ENCODE measurements at regions not wholly inside any gene's neighbourhood (a gene's known extent, or its start where the extent isn't known, plus 50 kb on each side); places are given as distances from the start of the nearest gene placed in this dataset.

GRCh38 chr9:115694991-115695390 lies 458.6 kb upstream of the PAPPA start:
- no peaks in the 10 kb centered on the region for H3K36me3 ChIP-seq (ENCODE audit: insufficient read depth, low read length)
- H3K27me3 ChIP-seq (ENCODE audit: insufficient read depth, low read length), result no peaks in the 10 kb centered on the region
- no peak overlapping the region for H3K4me3 ChIP-seq (ENCODE audit: low read length)
- no peaks in the 10 kb centered on the region for H3K9me3 ChIP-seq (ENCODE audit: low read length)
- H2AFZ ChIP-seq (ENCODE audit: low read depth, low read length), result no peak overlapping the region
- no peaks in the 10 kb centered on the region for H3K4me1 ChIP-seq (ENCODE audit: insufficient read depth, low read length)

DNA sequence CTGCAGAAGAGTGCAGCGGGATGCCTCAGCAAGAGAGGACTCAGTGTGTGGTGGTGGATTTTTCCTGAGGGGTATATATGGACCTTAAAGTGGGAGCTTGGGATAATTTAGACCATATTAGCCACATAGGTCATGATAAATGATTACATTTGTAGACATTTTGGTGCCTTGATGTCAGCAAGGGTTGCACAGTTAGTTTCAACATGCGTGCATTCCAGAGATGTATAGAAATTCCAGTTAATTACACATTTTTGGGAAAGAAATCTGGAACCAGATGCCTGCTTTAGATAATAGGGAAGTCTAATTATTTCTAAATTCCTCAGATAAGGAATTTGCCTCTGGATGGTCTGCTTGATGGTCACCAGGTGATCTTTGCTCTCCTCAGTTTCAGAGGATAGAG lies 440.6 kb upstream of the PAPPA start:
- Histone ChIP-seq H3K4me3 (ENCODE audit: low read length) (no peak overlapping the region), H3K4me1 (ENCODE audit: insufficient read depth, low read length) (no peaks in the 10 kb centered on the region), H3K27me3 (ENCODE audit: insufficient read depth, low read length) (no peaks in the 10 kb centered on the region), H2AFZ (ENCODE audit: low read depth, low read length) (no peak overlapping the region), H3K36me3 (ENCODE audit: insufficient read depth, low read length) (no peaks in the 10 kb centered on the region), H3K9me3 (ENCODE audit: low read length) (no peaks in the 10 kb centered on the region)

- no peaks in the 10 kb centered on the region for H3K27me3 ChIP-seq (ENCODE audit: insufficient read depth, low read length)
- no peaks in the 10 kb centered on the region for H3K9me3 ChIP-seq (ENCODE audit: low read length)
- H3K36me3 ChIP-seq (ENCODE audit: insufficient read depth, low read length), result no peaks in the 10 kb centered on the region
- H3K4me1 ChIP-seq (ENCODE audit: insufficient read depth, low read length), result no peaks in the 10 kb centered on the region
- H3K4me3 ChIP-seq (ENCODE audit: low read length), result no peak overlapping the region
- H2AFZ ChIP-seq (ENCODE audit: low read depth, low read length), result no peak overlapping the region
Observed at GRCh38 chr9:115715666-115716065, 437.9 kb upstream of the PAPPA start.

DNA sequence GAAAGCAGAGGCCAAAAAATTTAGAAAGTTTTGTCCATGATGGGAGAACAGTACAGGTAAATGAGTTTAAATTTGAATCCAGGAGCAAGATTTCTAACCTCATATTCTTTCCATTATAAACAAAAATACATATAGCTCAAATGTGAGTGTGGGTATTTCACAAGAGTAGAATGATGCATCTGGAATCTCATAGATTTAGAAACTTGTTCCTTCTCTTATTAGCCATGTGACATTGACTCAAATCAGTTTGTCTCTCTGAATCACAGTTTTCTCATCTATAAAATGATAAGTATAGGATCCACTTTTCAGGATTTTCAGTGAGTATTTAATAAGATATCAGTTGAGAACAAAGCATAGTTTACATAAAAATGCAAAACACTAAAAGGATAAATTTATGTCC lies 436.3 kb upstream of the PAPPA start:
- Histone ChIP-seq H2AFZ (ENCODE audit: low read depth, low read length) (no peak overlapping the region), H3K9me3 (ENCODE audit: low read length) (no peaks in the 10 kb centered on the region), H3K27me3 (ENCODE audit: insufficient read depth, low read length) (no peaks in the 10 kb centered on the region), H3K4me3 (ENCODE audit: low read length) (no peak overlapping the region), H3K36me3 (ENCODE audit: insufficient read depth, low read length) (no peaks in the 10 kb centered on the region), H3K4me1 (ENCODE audit: insufficient read depth, low read length) (no peaks in the 10 kb centered on the region)

- H3K4me3 ChIP-seq (ENCODE audit: low read length), result no peak overlapping the region
- H3K4me1 ChIP-seq (ENCODE audit: insufficient read depth, low read length), result no peaks in the 10 kb centered on the region
- no peaks in the 10 kb centered on the region for H3K27me3 ChIP-seq (ENCODE audit: insufficient read depth, low read length)
- no peaks in the 10 kb centered on the region for H3K9me3 ChIP-seq (ENCODE audit: low read length)
- H3K36me3 ChIP-seq (ENCODE audit: insufficient read depth, low read length), result no peaks in the 10 kb centered on the region
- H2AFZ ChIP-seq (ENCODE audit: low read depth, low read length), result no peak overlapping the region
Observed at GRCh38 chr9:115717711-115718173, 435.8 kb upstream of the PAPPA start.

- H2AFZ ChIP-seq (ENCODE audit: low read depth, low read length), result no peak overlapping the region
- H3K4me1 ChIP-seq (ENCODE audit: insufficient read depth, low read length), result no peaks in the 10 kb centered on the region
- no peaks in the 10 kb centered on the region for H3K27me3 ChIP-seq (ENCODE audit: insufficient read depth, low read length)
- no peak overlapping the region for H3K4me3 ChIP-seq (ENCODE audit: low read length)
- no peaks in the 10 kb centered on the region for H3K9me3 ChIP-seq (ENCODE audit: low read length)
- no peaks in the 10 kb centered on the region for H3K36me3 ChIP-seq (ENCODE audit: insufficient read depth, low read length)
Observed at GRCh38 chr9:115730396-115730795, 423.2 kb upstream of the PAPPA start.

DNA sequence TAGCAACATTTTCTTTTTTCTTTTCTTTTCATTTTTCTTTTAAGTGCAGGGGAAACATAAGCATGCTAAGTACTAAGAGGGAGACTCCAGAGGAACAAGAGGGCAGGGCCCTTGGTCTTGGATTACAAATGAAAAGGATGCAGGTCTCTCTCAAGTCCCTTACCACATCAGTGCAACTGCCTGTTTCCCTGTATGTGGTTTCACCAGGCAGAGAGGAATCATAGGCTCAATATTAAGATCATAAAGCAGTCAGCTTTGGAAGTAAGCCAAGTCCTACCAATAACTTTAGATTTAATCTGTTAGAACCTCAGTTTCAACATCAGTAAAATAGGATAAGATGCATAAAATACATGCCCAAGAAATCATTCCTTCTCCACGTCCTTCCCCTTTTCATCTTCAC lies 422.7 kb upstream of the PAPPA start:
- no peaks in the 10 kb centered on the region for H3K27me3 ChIP-seq (ENCODE audit: insufficient read depth, low read length)
- no peak overlapping the region for H2AFZ ChIP-seq (ENCODE audit: low read depth, low read length)
- no peaks in the 10 kb centered on the region for H3K4me1 ChIP-seq (ENCODE audit: insufficient read depth, low read length)
- no peak overlapping the region for H3K4me3 ChIP-seq (ENCODE audit: low read length)
- no peaks in the 10 kb centered on the region for H3K9me3 ChIP-seq (ENCODE audit: low read length)
- H3K36me3 ChIP-seq (ENCODE audit: insufficient read depth, low read length), result no peaks in the 10 kb centered on the region

DNA sequence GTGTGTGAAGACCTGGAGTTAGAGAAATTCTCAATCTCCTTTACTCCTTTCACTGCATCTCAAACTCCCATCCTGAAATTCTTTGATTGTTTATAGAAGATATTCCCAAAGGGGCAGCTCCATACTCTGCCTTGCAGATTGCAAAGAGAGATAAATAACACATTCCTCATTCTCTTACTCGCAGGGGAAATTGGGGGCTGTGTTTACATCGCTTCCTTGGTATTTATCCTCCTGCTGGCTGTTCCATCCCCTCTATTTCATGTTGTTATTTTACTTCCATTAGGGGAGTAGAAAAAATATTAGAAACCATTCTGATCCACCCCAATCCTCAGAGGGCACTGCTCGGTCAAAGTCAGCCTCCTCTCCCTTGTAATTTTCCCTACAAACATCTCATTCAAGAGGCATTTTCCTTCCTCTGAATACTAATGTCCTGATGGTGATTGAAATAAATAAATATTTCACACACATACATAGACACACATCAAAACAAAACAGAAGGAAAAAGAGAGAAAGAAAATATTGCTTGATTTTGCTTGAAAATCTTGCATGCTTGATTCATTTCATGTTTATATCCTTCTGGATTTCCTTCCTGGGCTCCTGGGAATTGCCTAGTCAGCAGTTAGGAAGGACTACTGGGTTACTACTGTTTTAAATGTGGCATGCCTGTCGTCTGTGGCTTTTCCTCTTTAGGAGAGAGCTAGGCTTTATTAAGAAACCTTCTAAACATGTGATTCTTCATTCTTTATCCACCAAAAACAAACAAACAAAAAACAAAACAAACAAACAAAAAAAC lies 420.1 kb upstream of the PAPPA start:
- Histone ChIP-seq H3K4me3 (ENCODE audit: low read length) (no peak overlapping the region), H3K9me3 (ENCODE audit: low read length) (no peaks in the 10 kb centered on the region), H3K4me1 (ENCODE audit: insufficient read depth, low read length) (no peaks in the 10 kb centered on the region), H3K27me3 (ENCODE audit: insufficient read depth, low read length) (no peaks in the 10 kb centered on the region), H2AFZ (ENCODE audit: low read depth, low read length) (no peak overlapping the region), H3K36me3 (ENCODE audit: insufficient read depth, low read length) (no peaks in the 10 kb centered on the region)

DNA sequence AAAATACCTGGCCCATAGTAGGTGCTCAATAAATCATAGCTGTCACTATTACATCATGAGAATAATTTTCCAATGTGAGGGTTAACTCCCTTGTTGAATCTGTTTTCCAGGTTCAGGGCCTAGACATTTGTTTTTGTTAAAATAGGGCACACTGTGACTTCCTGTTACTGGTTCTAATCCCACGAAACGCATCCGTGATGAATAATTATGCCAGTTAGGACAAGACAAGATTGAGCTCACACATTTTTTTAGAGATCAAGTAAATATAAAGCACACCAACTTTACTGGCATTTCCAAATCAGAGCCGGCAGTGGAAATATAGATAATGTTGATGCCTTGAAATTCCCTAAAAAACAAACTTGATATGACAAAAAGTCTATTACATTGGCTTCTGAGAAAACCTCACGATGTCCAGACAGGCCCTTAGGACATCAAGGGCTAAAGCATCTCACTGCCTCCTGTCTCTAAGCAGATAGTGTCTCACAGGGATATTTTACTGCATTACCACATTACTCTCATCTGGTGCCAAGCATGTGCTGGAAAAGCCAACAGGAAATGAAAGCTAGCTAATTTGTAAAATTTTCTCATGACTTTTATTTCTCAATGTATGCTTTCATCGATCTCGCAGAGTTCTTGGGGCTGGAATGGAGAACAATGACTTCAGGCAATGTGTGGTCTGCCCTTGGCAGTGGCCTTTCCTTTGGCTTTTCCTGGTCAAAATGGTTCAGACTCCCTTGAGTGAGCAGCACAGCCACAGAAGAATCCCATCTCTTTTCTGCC lies 414.3 kb upstream of the PAPPA start:
- no peaks in the 10 kb centered on the region for H3K4me1 ChIP-seq (ENCODE audit: insufficient read depth, low read length)
- no peaks in the 10 kb centered on the region for H3K27me3 ChIP-seq (ENCODE audit: insufficient read depth, low read length)
- H3K36me3 ChIP-seq (ENCODE audit: insufficient read depth, low read length), result no peaks in the 10 kb centered on the region
- no peak overlapping the region for H2AFZ ChIP-seq (ENCODE audit: low read depth, low read length)
- H3K4me3 ChIP-seq (ENCODE audit: low read length), result no peak overlapping the region
- no peaks in the 10 kb centered on the region for H3K9me3 ChIP-seq (ENCODE audit: low read length)

- no peak overlapping the region for H3K4me3 ChIP-seq (ENCODE audit: low read length)
- H3K36me3 ChIP-seq (ENCODE audit: insufficient read depth, low read length), result no peaks in the 10 kb centered on the region
- no peaks in the 10 kb centered on the region for H3K9me3 ChIP-seq (ENCODE audit: low read length)
- H2AFZ ChIP-seq (ENCODE audit: low read depth, low read length), result no peak overlapping the region
- no peaks in the 10 kb centered on the region for H3K4me1 ChIP-seq (ENCODE audit: insufficient read depth, low read length)
- no peaks in the 10 kb centered on the region for H3K27me3 ChIP-seq (ENCODE audit: insufficient read depth, low read length)
Observed at GRCh38 chr9:115740986-115741385, 412.6 kb upstream of the PAPPA start.

DNA sequence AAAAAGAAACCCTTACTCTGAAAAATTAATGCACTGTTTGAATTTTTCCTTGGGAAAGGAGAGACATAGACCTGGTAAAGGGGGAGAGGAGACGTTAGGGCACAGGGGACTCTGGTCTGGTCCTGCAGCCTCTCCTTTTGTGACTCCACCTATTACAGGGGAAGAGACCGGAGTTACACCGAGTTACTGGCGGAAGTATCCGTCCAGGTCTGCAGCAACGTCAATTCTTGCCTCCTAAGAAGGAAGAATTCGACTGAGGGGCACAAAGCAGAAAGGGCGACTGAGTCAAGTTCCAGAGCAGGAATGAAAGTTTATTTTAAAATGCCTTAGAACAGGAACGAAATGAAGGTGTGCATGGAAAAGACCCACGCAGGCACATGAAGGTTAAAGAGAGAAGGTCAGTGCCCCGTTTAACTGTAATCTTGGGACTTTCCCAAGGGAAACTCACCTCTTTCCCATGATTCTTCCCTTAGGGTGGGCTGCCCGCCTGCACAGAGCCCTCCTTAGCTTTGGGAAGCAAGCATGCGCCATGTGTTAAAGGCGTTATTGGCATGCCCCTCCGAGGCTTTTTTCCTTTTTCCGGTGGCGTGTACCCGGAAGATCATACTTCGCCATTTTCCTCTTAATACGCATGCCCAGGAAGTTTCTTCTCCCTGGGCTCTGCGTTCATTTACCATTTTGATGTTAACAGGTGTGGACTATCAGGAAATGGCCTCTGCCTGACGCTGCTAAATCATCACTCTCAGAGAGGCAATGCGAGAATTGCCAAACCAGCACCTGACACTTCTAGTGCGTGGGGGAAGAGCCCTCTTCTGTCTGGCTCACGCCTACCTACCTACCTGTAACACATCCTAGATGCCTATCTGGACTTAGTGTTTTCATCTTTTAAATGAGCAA lies 409.6 kb upstream of the PAPPA start:
- Histone ChIP-seq H3K4me3 (ENCODE audit: low read length) (no peak overlapping the region), H2AFZ (ENCODE audit: low read depth, low read length) (no peak overlapping the region), H3K9me3 (ENCODE audit: low read length) (no peaks in the 10 kb centered on the region), H3K36me3 (ENCODE audit: insufficient read depth, low read length) (no peaks in the 10 kb centered on the region), H3K4me1 (ENCODE audit: insufficient read depth, low read length) (no peaks in the 10 kb centered on the region), H3K27me3 (ENCODE audit: insufficient read depth, low read length) (no peaks in the 10 kb centered on the region)

DNA sequence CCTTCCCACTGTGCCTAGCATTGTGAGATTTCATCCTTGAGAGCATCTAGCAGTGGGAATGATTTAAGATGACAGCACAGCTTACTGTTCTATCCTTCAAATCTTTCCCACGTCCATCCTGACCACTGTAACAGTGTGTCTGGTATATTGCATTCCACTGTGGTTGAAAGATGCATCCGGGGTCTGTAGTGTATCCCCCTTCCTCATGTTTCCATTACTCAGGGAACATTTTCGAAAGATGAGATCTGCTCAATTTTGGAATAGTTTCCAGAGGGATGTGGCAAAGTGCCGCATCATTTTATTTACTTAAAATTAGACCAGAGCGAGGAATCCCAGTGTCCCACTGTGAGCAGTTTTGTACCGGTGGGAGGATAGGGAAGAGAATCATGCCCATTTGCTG lies 407.1 kb upstream of the PAPPA start:
- H3K4me1 ChIP-seq (ENCODE audit: insufficient read depth, low read length), result no peaks in the 10 kb centered on the region
- no peak overlapping the region for H2AFZ ChIP-seq (ENCODE audit: low read depth, low read length)
- H3K4me3 ChIP-seq (ENCODE audit: low read length), result no peak overlapping the region
- H3K9me3 ChIP-seq (ENCODE audit: low read length), result no peaks in the 10 kb centered on the region
- no peaks in the 10 kb centered on the region for H3K27me3 ChIP-seq (ENCODE audit: insufficient read depth, low read length)
- H3K36me3 ChIP-seq (ENCODE audit: insufficient read depth, low read length), result no peaks in the 10 kb centered on the region

DNA sequence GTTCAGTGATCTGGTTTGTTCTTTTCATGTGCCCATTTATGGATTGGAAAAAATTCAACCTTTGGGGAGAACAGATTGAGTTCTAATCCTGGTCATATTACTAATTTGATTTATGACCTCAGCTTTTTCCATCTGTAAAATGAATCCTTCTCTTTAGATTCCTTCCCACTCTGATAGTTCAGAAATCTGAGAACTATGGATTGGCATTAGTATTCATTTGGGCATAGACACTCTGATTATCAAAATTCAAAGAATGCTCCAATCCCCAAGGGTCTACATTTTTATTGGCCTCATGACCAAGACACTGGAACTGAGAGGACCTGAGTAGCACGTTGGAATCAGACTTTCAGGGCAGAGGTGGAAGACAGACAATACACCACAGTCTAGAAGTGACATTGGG lies 405.9 kb upstream of the PAPPA start:
- Histone ChIP-seq H3K4me1 (ENCODE audit: insufficient read depth, low read length) (no peaks in the 10 kb centered on the region), H3K27me3 (ENCODE audit: insufficient read depth, low read length) (no peaks in the 10 kb centered on the region), H3K36me3 (ENCODE audit: insufficient read depth, low read length) (no peaks in the 10 kb centered on the region), H2AFZ (ENCODE audit: low read depth, low read length) (no peak overlapping the region), H3K9me3 (ENCODE audit: low read length) (no peaks in the 10 kb centered on the region), H3K4me3 (ENCODE audit: low read length) (no peak overlapping the region)

All from neuron (in vitro differentiated cells).